GM12874 (cell line): ENCODE measurements at regions not wholly inside any gene's neighbourhood (a gene's known extent, or its start where the extent isn't known, plus 50 kb on each side); places are given as distances from the start of the nearest gene placed in this dataset.

Experiments used
- TF ChIP-seq, protein P1 (sequence below): IDR thresholded peaks from 2 replicates; pipeline ENCODE4 v1.5.1; 2011; ENCODE audit warnings: low read depth, mild to moderate bottlenecking, control low read depth, low read length, moderate library complexity; ENCODE audit not compliant: insufficient read depth

DNA sequence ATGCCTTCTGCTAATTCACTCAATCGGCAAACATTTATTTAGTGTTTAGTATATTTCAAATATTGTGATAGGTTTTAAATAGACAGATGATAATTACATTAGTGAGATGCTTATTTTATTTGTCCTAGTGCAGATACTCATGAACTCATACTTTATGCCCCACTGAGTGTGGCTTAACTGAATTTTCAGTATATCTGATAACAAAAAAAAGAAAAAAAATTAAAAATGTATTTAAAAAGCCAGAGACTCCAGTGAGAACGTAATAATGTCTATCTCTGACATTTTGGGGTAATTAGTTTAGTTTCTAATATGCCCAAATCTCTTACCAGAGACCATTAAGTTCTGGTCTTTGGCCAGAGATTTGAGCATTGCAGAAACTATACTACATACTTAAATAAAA, 332.6 kb upstream of the CHORDC1 start:
- TF ChIP-seq, protein P1, sequence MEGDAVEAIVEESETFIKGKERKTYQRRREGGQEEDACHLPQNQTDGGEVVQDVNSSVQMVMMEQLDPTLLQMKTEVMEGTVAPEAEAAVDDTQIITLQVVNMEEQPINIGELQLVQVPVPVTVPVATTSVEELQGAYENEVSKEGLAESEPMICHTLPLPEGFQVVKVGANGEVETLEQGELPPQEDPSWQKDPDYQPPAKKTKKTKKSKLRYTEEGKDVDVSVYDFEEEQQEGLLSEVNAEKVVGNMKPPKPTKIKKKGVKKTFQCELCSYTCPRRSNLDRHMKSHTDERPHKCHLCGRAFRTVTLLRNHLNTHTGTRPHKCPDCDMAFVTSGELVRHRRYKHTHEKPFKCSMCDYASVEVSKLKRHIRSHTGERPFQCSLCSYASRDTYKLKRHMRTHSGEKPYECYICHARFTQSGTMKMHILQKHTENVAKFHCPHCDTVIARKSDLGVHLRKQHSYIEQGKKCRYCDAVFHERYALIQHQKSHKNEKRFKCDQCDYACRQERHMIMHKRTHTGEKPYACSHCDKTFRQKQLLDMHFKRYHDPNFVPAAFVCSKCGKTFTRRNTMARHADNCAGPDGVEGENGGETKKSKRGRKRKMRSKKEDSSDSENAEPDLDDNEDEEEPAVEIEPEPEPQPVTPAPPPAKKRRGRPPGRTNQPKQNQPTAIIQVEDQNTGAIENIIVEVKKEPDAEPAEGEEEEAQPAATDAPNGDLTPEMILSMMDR, result no peak

DNA sequence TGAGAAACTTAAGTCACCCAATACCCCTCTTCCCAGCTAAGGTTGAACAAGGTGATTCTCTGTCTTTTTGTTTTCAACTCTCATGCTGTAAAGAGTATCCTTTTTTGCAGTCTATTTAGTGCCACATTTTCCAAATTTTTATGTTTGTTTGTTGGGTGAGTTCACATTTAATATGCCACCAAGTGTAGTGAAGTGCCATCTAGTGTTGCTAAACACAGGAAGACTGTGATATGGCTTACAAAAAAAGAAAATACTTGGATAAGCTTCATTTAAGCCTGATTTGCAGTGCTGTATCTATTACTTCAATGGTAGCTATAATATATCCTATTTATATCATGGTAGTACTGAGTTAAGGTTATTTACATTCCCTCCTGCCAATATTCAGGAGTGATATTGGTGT, 319.2 kb upstream of the CHORDC1 start:
- TF ChIP-seq, protein P1, result no peak

DNA sequence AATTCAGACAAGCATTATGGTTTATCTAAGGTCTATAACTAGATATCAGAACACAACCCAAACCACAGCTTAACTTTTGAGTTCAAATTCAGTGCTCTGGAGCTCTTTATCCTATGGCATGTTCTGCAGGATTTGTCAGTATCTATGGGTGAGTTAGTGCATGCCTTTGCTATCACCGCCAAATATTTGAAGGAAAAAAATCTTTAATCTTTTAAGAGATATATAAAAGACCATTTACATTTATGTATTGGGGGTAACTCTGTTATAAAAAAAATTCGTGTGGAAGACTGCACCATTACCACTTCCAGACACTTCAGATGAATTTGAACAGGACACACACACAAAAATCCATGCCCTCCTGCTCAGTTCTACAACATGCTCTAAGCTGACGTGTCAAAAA, 313.5 kb upstream of the CHORDC1 start:
- TF ChIP-seq, protein P1, result no peak

DNA sequence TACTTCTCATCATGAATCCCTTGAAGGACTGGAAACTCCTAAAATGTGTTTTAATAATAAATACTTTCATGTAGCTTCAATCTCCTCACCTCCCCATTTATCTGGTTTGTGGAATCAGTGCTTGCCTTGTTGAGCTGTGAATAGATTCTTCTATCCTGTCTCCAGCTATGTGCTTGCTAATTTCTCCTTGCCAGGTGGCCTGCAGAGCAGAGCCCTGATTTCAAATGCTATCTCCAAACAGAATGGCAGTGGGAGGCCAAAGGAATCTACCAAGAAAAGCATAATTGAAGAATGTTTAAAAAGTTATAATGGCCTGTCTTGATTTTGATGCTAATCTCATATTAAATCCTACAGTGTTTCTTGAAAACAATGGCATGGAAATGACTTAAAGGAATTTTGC, 309.3 kb upstream of the CHORDC1 start:
- TF ChIP-seq, protein P1, result no peak

DNA sequence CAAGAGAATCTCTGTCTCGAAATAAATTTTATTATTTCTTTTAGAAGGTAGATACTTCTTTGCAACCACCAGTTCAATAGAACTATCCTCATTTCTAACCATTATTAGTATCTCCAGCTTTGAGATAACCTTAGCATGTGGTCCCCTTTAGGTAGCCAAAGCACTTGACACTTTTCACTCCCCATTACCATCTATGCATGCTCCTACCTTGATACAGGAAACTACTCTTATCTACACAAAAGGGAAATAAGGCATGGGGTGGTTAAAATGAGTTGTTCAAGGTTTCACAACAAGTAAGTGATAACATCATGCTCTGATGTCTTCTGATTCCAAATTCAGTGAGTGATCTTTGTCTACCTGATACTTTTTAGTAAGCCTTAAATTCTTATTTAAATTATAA, 308.2 kb upstream of the CHORDC1 start:
- TF ChIP-seq, protein P1, result no peak

DNA sequence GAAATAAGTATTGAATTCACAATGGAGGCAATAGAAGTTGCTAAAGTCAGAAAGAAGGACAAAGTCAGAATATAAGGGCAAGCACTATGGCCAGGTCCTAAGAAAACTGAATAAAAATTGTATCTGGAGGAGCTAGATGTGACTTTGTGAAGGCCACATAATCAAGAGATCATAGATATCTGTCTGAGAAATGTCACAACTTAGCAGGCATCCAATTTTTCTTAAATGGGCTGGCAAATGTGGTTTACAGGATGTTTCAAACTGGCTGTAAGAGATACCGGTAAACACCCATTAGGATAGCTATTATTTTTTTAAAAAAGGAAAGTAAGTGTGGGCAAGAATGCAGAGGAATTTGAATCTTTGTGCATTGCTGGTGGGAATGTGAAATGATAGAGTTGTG, 303.1 kb upstream of the CHORDC1 start:
- TF ChIP-seq, protein P1, result no peak

DNA sequence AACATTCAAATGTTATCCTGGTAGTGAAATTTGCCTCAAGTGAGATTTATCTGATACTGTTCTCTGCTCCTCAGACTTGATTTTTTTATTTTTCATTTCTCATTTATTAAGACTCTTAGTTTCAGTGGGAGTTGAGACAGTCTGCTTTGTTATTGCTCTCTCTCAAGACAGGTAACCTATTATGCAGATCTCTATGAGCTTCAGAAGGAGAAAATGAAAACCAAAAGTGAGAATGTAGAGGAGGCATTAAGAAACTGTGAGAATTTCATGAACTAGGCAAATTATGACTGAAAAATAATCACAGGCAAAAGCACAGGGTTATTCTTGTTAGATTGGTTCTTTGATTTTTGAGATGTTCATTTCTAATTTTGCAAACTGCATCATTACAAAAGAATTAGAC, 290.0 kb upstream of the CHORDC1 start:
- TF ChIP-seq, protein P1, result no peak

DNA sequence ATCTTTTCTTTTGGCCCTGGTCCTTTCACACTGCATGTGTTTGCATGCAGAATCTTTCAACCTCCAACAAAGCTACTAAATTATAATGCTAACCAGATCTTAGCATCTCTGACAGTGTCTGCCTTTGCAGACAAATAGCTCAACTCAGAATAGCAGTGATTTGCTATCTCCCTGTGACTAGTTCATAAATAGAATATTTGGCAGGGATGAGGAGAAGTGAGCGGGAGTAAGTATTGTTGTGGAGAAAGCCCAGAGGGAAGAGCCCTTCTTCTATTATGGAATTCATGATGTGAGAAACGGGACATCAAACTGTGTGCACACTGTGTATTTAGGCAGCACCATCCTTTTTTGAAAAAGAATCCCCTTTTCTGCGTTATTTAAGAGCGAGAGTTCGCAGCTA, 288.0 kb upstream of the CHORDC1 start:
- TF ChIP-seq, protein P1, result no peak
